ENCODE measurements at regions not wholly inside any gene's neighbourhood (a gene's known extent, or its start where the extent isn't known, plus 50 kb on each side); places are given as distances from the start of the nearest gene placed in this dataset.

DNA sequence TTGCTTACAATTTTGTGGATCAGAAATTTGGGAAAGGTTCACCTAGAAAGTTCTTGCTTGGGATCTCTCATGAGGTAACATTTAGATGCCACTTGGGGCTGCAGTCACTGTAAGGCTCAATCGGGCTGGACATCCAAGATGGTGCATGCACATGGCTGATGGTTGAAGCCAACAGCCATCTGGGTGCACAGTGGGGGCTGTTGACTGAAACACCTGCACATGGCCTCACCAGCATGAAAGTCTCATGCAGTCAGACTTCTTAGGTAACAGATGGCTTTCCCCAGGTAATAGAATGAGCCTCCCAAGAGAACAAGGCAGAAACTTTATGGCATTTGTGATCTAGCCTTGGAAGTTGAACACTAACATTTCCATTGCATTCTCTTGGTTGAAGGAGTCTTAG lies 740.7 kb upstream of the AUTS2 start:
- TF ChIP-seq ZNF76 (tag by site-specific recombination; IDR thresholded peaks at IDR 0.05; ENCODE audit: borderline replicate concordance, low read depth), result no peak
- TF ChIP-seq ZNF596 (tag by site-specific recombination; IDR thresholded peaks at IDR 0.05), result no peak
- no peak for TF ChIP-seq ZNF146 (tag by site-specific recombination; IDR thresholded peaks at IDR 0.05)

All from HEK293 (cell line).